Activated CD8-positive, alpha-beta T cell treated with anti-CD3 and anti-CD28 coated beads for 36 hours (primary cell): ENCODE measurements at regions not wholly inside any gene's neighbourhood (a gene's known extent, or its start where the extent isn't known, plus 50 kb on each side); places are given as distances from the start of the nearest gene placed in this dataset.
A peak's percentile ranks its signal among the peaks of the same experiment; 100 is the strongest.
"Not testable (repeated sequence)": the region's sequence is repeated elsewhere in the genome, so short reads cannot be mapped to it uniquely, and the experiment has no call there.

Experiments used
- ATAC-seq: fragments of 200-7000 bp; cut with Tn5 transposase; one replicate; pipeline ENCODE4 v1.10.0; 2021; ENCODE audit warnings: mild to moderate bottlenecking, moderate library complexity
- CTCF ChIA-PET: fragments of 350-600 bp; sonication (Branson Sonifier 250); formaldehyde crosslinking; loops from one replicate; lab custom pipeline; 2021; ENCODE audit warnings: antibody characterized with exemption; lab: Charles Lee
- POLR2A ChIA-PET: fragments of 350-600 bp; sonication (Branson Sonifier 250); formaldehyde crosslinking; loops from one replicate; lab custom pipeline; 2021; ENCODE audit warnings: antibody characterized with exemption; lab: Charles Lee
- DNase-seq: peaks from one replicate; pipeline ENCODE4 v3.0.0-alpha.2; 2020
- H3K27ac Mint-ChIP-seq: one replicate; pipeline ENCODE4 v1.8.0; 2021; ENCODE audit warnings: mild to moderate bottlenecking, mixed read lengths
- H3K27me3 Mint-ChIP-seq: one replicate; pipeline ENCODE4 v1.8.0; 2021; ENCODE audit warnings: mixed read lengths
- H3K36me3 Mint-ChIP-seq: one replicate; pipeline ENCODE4 v1.8.0; 2021; ENCODE audit warnings: low read depth, mixed read lengths
- H3K4me1 Mint-ChIP-seq: one replicate; pipeline ENCODE4 v1.8.0; 2021; ENCODE audit warnings: low read depth, mixed read lengths
- H3K4me3 Mint-ChIP-seq: one replicate; pipeline ENCODE4 v1.8.0; 2021; ENCODE audit warnings: mild to moderate bottlenecking, moderate library complexity, mixed read lengths
- H3K9me3 Mint-ChIP-seq: one replicate; pipeline ENCODE4 v1.8.0; 2021; ENCODE audit warnings: mixed read lengths
- CTCF ChIP-seq: fragments of 200-600 bp; IDR thresholded peaks from one replicate; pipeline ENCODE4 v1.8.0; 2022; ENCODE audit warnings: antibody characterized with exemption, mild to moderate bottlenecking
- intact Hi-C: fragments of 100-400 bp; cut with micrococcal nuclease; formaldehyde crosslinking; loops from one replicate; pipeline ENCODE4 v1.10.0; 2022

DNA sequence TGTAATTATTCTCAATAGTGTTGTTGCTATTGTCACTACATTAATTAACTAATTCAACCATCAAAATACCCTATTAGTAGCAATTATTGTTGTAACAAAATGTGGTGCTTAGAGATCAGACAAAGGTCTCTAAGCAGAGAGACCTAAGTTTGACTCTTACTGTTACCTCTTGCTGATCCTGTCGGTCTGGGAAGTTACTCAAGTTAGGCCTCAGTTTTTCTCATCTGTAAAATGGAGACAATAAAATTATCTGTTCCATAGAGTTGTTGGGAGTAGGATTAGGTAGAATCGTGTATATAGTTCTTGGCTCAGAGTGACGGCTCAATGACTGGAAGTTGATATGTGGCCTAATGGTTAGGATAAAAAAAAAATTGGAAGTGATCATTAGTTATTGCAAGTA lies 69.8 kb upstream of the ARL8B start:
- H3K36me3 Mint-ChIP-seq: peaks cover 4% of the 10 kb centered on the region
- ChIA-PET CTCF (interaction anchor here (0.8 to 10.9 kb wide), 8 partner anchors 9 to 419 kb away, joined by 3 to 153 read pairs (median 5); no protein-coding TSS in a partner anchor), POLR2A (interaction anchor here (0.9 to 4.9 kb wide), 5 partner anchors 13 to 341 kb away, joined by 3 to 31 read pairs (median 6); no protein-coding TSS in a partner anchor)
- ATAC-seq (no peak), DNase-seq (no peak)
- intact Hi-C loops: no loop called here
- H3K4me3 Mint-ChIP-seq: no peak overlapping the region
- H3K4me1 Mint-ChIP-seq: peaks cover 44% of the 10 kb centered on the region
- H3K27ac Mint-ChIP-seq: peak overlapping the region; percentile 82
- H3K9me3 Mint-ChIP-seq: peaks cover 9% of the 10 kb centered on the region
- H3K27me3 Mint-ChIP-seq: no peaks in the 10 kb centered on the region
- TF ChIP-seq CTCF: no peak

DNA sequence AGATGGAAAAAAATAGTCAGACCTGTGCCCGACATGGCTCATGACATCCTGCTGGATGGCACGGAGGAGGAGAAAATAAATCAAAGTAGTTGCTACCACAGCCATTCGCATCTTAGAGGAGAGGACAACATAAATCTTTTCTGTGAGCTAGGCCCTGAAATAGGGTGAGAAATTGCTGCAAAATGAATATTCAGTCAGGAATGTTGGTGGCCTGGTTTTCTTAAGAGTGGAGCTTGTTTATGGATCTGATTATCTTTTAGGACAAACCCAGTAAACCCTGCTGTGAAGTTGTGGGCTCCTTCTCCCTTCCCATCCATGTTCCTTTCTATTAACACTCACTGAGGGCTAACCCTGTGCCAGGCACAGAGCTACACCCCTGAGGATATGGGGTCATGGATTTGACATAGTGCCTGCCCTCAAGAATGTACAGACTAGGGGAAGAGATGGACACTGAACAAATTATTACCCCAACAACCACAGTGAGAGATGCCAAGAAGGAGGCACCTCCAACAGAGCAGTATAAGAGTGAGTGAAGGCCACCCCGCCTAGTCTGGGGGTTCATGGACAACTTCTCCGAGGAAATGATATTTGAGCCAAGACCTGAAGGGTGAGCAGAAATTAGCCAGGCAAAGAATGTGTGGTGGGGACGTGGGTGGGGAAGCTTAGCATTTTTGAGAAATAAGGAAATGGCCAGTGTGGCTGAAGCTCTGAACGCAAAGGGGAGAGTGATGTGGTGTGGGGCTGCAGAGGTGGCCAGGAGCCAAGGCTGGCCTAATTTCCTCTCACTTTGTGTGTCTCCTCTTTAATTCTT lies 68.9 kb upstream of the ARL8B start:
- CTCF ChIA-PET: interaction anchor here (0.8 to 10.9 kb wide), 7 partner anchors 12 to 401 kb away, joined by 3 to 153 read pairs (median 4); no protein-coding TSS in a partner anchor
- no peak for TF ChIP-seq CTCF
- Mint-ChIP-seq H3K9me3 (peaks cover 2% of the 10 kb centered on the region), H3K4me3 (no peak overlapping the region), H3K4me1 (peaks cover 50% of the 10 kb centered on the region), H3K27me3 (no peaks in the 10 kb centered on the region), H3K27ac (no peak overlapping the region), H3K36me3 (no peaks in the 10 kb centered on the region)
- DNase-seq (no peak), ATAC-seq (no peak)
- POLR2A ChIA-PET: interaction anchor here (0.7 to 4.9 kb wide), 5 partner anchors 15 to 186 kb away, joined by 3 to 31 read pairs (median 3); no protein-coding TSS in a partner anchor
- intact Hi-C loops: no loop called here

DNA sequence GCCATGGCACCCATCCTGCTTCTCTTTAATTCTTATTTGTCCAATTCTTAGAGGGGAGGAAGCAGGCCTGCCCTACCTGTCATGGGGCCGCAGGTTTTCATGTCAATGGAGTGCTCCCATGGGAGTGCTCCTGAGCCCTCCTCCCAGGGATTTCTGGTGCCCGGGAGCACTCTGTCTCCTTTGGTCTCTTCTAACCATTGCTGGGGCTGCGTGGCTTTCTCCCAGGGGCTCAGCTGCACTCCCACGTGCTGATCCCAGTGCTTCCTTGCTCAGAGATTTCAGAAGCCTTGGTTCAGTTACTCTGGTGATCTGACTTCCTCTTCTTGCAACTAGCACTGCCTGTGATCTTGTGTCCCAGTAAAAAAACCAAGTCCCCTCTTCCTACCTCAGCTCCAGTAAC lies 68.0 kb upstream of the ARL8B start:
- H3K36me3 Mint-ChIP-seq: no peaks in the 10 kb centered on the region
- H3K27me3 Mint-ChIP-seq: peaks cover 2% of the 10 kb centered on the region
- no peak for TF ChIP-seq CTCF
- no peak overlapping the region for H3K27ac Mint-ChIP-seq
- H3K4me1 Mint-ChIP-seq: peaks cover 52% of the 10 kb centered on the region
- intact Hi-C loops: no loop called here
- DNase-seq (no peak), ATAC-seq (no peak)
- ChIA-PET CTCF (interaction anchor here (1.4 to 10.9 kb wide), 4 partner anchors 10 to 343 kb away, joined by 4 to 153 read pairs (median 8); no protein-coding TSS in a partner anchor), POLR2A (interaction anchor here (4.9 kb wide), 1 partner anchor 69 kb away, joined by 31 read pairs; no protein-coding TSS in a partner anchor)
- H3K4me3 Mint-ChIP-seq: no peak overlapping the region
- no peaks in the 10 kb centered on the region for H3K9me3 Mint-ChIP-seq

DNA sequence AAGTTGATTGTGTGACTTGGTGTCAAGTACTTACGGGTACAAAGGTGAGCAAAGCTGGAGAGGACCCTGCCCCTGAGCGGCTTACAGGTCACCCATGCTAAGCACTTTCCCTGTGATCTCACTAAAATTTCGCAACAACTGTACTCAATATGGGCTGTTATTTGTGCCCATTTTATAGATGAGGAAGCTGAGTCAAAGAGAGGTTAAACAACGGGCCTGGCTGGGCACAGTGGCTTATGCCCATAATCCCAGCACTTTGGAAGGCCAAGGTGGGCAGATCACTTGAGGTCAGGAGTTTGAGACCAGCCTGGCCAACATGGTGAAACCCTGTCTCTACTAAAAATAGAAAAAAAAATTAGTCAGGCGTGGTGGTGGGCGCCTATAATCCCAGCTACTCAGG lies 67.5 kb upstream of the ARL8B start:
- intact Hi-C loops, H3K27ac Mint-ChIP-seq, H3K9me3 Mint-ChIP-seq, DNase-seq, H3K36me3 Mint-ChIP-seq, H3K27me3 Mint-ChIP-seq, H3K4me3 Mint-ChIP-seq, ATAC-seq: not testable (repeated sequence)
- POLR2A ChIA-PET: interaction anchor here (4.9 kb wide), 1 partner anchor 70 kb away, joined by 31 read pairs; no protein-coding TSS in a partner anchor
- CTCF ChIA-PET: interaction anchor here (0.5 to 10.9 kb wide), 8 partner anchors 11 to 344 kb away, joined by 3 to 153 read pairs (median 4); no protein-coding TSS in a partner anchor
- peaks cover 52% of the 10 kb centered on the region for H3K4me1 Mint-ChIP-seq

- intact Hi-C loops: loop anchor here (5.0 kb wide), 2 partner anchors 68 to 223 kb away; no protein-coding TSS in a partner anchor
- ATAC-seq (no peak), DNase-seq (no peak)
- TF ChIP-seq CTCF: no peak
- H3K27me3 Mint-ChIP-seq: peaks cover 7% of the 10 kb centered on the region
- H3K4me3 Mint-ChIP-seq: no peak overlapping the region
- no peaks in the 10 kb centered on the region for H3K9me3 Mint-ChIP-seq
- peak overlapping the region; percentile 32 for H3K27ac Mint-ChIP-seq
- ChIA-PET CTCF (interaction anchor here (0.8 to 10.9 kb wide), 9 partner anchors 12 to 371 kb away, joined by 3 to 153 read pairs (median 4); no protein-coding TSS in a partner anchor), POLR2A (interaction anchor here (4.9 kb wide), 1 partner anchor 71 kb away, joined by 31 read pairs; no protein-coding TSS in a partner anchor)
- no peaks in the 10 kb centered on the region for H3K36me3 Mint-ChIP-seq
- H3K4me1 Mint-ChIP-seq: peaks cover 52% of the 10 kb centered on the region
Observed at GRCh38 chr3:5055357-5056110, 66.6 kb upstream of the ARL8B start.
